ENCODE measurements at regions not wholly inside any gene's neighbourhood (a gene's known extent, or its start where the extent isn't known, plus 50 kb on each side); places are given as distances from the start of the nearest gene placed in this dataset.

DNA sequence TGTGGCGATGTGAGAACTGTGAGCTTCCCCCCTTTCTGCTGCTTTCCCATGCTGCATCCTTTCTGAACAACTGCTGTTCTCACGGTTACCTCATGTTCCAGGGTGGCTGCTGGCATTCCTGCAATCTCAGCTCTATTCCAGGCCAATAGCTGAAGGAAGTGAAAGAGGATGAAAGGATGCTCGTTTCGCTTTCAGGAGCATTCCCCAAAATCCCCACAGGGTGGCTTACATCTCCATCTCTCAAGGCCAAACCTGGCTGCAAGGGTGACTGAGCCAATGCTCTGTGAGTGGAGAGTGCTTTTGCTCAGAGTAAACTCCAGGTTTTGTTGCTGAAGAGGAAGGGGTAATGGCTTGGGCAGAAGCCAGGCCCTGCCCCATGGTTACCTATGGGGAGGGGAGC is 848.2 kb downstream of the BRD1 start:
- ChIA-PET POLR2A (no interaction called here), CTCF (no interaction called here)
- DNase-seq (no peak), ATAC-seq (ENCODE audit: low read depth) (no peak)
- no peak overlapping the region for H3K27ac ChIP-seq (ENCODE audit: low read length in 2 of 2)
- Mint-ChIP-seq H3K27ac (no peak overlapping the region), H3K4me1 (no peaks in the 10 kb centered on the region), H3K9me3 (ENCODE audit: insufficient read depth) (no peaks in the 10 kb centered on the region), H3K4me3 (no peak overlapping the region), H3K27me3 (peaks cover 4% of the 10 kb centered on the region)
- H3K79me2 ChIP-seq (ENCODE audit: control insufficient read depth, insufficient read depth, low read length): no peaks in the 10 kb centered on the region
- no peaks in the 10 kb centered on the region for H3K27me3 ChIP-seq (replicated peaks in 1 of 4; ENCODE audit: control extremely low read depth in 1 of 4, control insufficient read depth in 3 of 4, insufficient read depth in 4 of 4, low read length in 3 of 4)
- H2AFZ ChIP-seq (ENCODE audit: insufficient read depth, low read depth, low read length, poor library complexity, severe bottlenecking): no peak overlapping the region
- no peak overlapping the region for H3K4me2 ChIP-seq (replicated peaks; ENCODE audit: low read depth, low read length, poor library complexity, severe bottlenecking)
- no peak overlapping the region for H3K9ac ChIP-seq (ENCODE audit: low read length)
- intact Hi-C loops (cut with micrococcal nuclease): no loop called here
- no peaks in the 10 kb centered on the region for H3K36me3 ChIP-seq (replicated peaks in 1 of 2; ENCODE audit: control extremely low read depth in 1 of 2, control insufficient read depth in 1 of 2, extremely low read depth in 1 of 2, insufficient read depth in 2 of 2, low read length in 1 of 2)
- WGBS (ENCODE audit: insufficient coverage): no CpG with 5 or more reads among the region's 4 CpGs
- no peaks in the 10 kb centered on the region for H4K20me1 ChIP-seq (ENCODE audit: control insufficient read depth, insufficient read depth, low read length, poor library complexity, severe bottlenecking)
- H3K4me1 ChIP-seq (ENCODE audit: control insufficient read depth in 2 of 2, insufficient read depth in 2 of 2, low read length in 2 of 2): no peaks in the 10 kb centered on the region
- peaks cover 0 to 11% (median 0%) of the 10 kb centered on the region in 3 donors for H3K9me3 ChIP-seq (ENCODE audit: control extremely low read depth in 1 of 3, control insufficient read depth in 2 of 3, insufficient read depth in 1 of 3, low read length in 2 of 3)
- TF ChIP-seq EZH2 (IDR thresholded peaks at IDR 0.05; ENCODE audit: borderline replicate concordance, insufficient read depth, low read depth, low read length, poor library complexity, severe bottlenecking): no peak
- TF ChIP-seq CTCF (IDR thresholded peaks at IDR 0.05): no peak
- H3K4me3 ChIP-seq (ENCODE audit: control extremely low read depth in 1 of 5, extremely low read depth in 1 of 5, insufficient read depth in 1 of 5, low read depth in 2 of 5, low read length in 4 of 5): no peak overlapping the region

DNA sequence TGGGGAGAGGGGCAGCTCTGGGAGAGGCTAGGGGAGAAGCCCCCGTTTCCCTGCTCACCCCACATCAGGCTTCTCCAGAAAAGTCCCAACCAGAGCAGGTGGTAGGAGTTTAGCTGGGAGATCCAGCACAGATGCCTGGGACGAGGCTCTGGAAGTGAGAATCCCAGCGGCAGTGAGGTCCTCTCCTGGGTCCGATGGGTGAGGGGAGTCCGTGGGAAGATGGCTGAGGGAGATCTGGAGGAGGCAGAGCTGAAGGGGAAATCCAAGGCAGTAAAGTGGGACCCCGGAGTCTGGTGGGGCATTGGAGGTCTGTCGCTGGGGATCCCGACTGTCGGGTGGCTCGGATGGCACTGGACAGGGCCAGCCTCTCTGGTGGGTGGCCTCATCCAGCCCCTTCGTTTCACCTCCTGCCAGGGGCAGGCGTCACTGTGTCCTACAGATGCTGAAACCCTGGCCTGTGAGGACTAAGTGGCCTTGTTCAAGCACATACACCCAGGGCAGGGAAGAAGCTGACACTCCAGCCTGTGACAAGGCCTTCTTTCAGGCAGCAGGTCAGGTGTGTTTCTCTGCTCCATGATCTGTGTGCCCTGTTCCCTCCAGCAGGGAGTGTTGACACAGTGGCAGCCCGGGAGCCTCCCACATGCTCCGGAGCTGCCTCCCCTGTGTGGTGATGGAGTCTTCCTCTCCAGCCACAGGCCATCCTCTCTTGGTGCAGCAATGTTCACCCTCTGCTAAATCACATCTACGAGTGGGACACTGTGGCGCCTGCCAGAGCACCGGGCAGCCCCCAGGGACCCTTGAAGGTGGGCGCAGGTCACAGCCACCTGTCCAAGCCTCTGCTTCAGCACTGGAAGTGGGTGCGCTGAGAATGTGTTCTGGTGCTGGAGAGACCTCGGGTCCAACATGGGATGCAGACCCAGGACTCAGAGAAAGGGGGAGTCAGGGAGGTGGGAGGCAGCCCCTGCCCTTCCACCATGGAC is 850.8 kb downstream of the BRD1 start:
- H3K27ac ChIP-seq (ENCODE audit: low read length in 2 of 2): no peak overlapping the region
- no peak overlapping the region for H3K4me2 ChIP-seq (replicated peaks; ENCODE audit: low read depth, low read length, poor library complexity, severe bottlenecking)
- ChIA-PET CTCF (no interaction called here), POLR2A (no interaction called here)
- no peaks in the 10 kb centered on the region for H3K79me2 ChIP-seq (ENCODE audit: control insufficient read depth, insufficient read depth, low read length)
- no peak for DNase-seq
- ATAC-seq (ENCODE audit: low read depth): no peak
- no peak overlapping the region for H3K27ac Mint-ChIP-seq
- peaks cover 0 to 7% (median 0%) of the 10 kb centered on the region in 3 donors for H3K9me3 ChIP-seq (ENCODE audit: control extremely low read depth in 1 of 3, control insufficient read depth in 2 of 3, insufficient read depth in 1 of 3, low read length in 2 of 3)
- no peaks in the 10 kb centered on the region for H3K27me3 Mint-ChIP-seq
- TF ChIP-seq CTCF (IDR thresholded peaks at IDR 0.05) (no peak), EZH2 (IDR thresholded peaks at IDR 0.05; ENCODE audit: borderline replicate concordance, insufficient read depth, low read depth, low read length, poor library complexity, severe bottlenecking) (no peak)
- H3K36me3 ChIP-seq (replicated peaks in 1 of 2; ENCODE audit: control extremely low read depth in 1 of 2, control insufficient read depth in 1 of 2, extremely low read depth in 1 of 2, insufficient read depth in 2 of 2, low read length in 1 of 2): no peaks in the 10 kb centered on the region
- intact Hi-C loops (cut with micrococcal nuclease): no loop called here
- H2AFZ ChIP-seq (ENCODE audit: insufficient read depth, low read depth, low read length, poor library complexity, severe bottlenecking): no peak overlapping the region
- H4K20me1 ChIP-seq (ENCODE audit: control insufficient read depth, insufficient read depth, low read length, poor library complexity, severe bottlenecking): no peaks in the 10 kb centered on the region
- H3K9me3 Mint-ChIP-seq (ENCODE audit: insufficient read depth): no peaks in the 10 kb centered on the region
- H3K4me3 ChIP-seq (ENCODE audit: control extremely low read depth in 1 of 5, extremely low read depth in 1 of 5, insufficient read depth in 1 of 5, low read depth in 2 of 5, low read length in 4 of 5): no peak overlapping the region
- no peaks in the 10 kb centered on the region for H3K4me1 Mint-ChIP-seq
- H3K4me3 Mint-ChIP-seq: no peak overlapping the region
- H3K4me1 ChIP-seq (ENCODE audit: control insufficient read depth in 2 of 2, insufficient read depth in 2 of 2, low read length in 2 of 2): no peaks in the 10 kb centered on the region
- H3K9ac ChIP-seq (ENCODE audit: low read length): no peak overlapping the region
- H3K27me3 ChIP-seq (replicated peaks in 1 of 4; ENCODE audit: control extremely low read depth in 1 of 4, control insufficient read depth in 3 of 4, insufficient read depth in 4 of 4, low read length in 3 of 4): no peaks in the 10 kb centered on the region
- 84% methylated on average over 17 of the region's 20 CpGs for WGBS (ENCODE audit: insufficient coverage)
